ENCODE measurements at regions not wholly inside any gene's neighbourhood (a gene's known extent, or its start where the extent isn't known, plus 50 kb on each side); places are given as distances from the start of the nearest gene placed in this dataset.

GRCh38 chr9:108257382-108257781, 598.4 kb downstream of the ACTL7B start:
- no peak for TF ChIP-seq ZNF274 (IDR thresholded peaks at IDR 0.05; ENCODE audit: low read depth, low read length)
- TF ChIP-seq YY1 (IDR thresholded peaks at IDR 0.05; ENCODE audit: insufficient read depth, insufficient read length) = no peak

Data from NT2/D1 (cell line).